IPS-18c (cell line): ENCODE measurements at regions not wholly inside any gene's neighbourhood (a gene's known extent, or its start where the extent isn't known, plus 50 kb on each side); places are given as distances from the start of the nearest gene placed in this dataset.

ENCODE experiments used
- H3K4me3 ChIP-seq: 2 replicates; pipeline ENCODE4 v1.7.0; 2013; ENCODE audit warnings: low read depth, mild to moderate bottlenecking, low read length, moderate library complexity; ENCODE audit not compliant: insufficient read depth
- H3K9me3 ChIP-seq: one replicate; pipeline ENCODE4 v1.6.1; 2013; ENCODE audit warnings: mild to moderate bottlenecking, low read length, moderate library complexity; ENCODE audit not compliant: control insufficient read depth, insufficient read depth

- Histone ChIP-seq H3K9me3 (no peaks in the 10 kb centered on the region), H3K4me3 (no peak overlapping the region)
These were observed 125.3 kb downstream of the SAMD9 start for GRCh38 chr7:92992483-92992882.

DNA sequence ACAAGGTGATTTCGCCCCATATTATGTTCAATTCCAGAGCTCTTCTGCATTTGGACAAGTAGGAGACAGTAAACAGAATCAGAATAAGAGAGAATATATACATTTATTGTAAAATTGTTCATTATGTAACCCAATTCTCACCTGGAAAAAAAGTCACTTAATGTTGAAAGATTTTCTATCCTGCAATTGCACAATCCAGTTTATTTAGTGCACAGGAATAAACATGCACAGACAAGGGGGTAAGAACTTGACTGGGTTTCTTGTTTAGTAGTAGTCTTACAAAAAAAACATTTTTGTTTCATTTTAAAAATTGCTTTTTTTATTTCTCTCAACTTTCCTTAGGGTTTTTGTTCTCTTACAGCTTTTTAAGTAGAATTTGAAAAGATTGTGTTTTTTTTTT, 126.6 kb downstream of the SAMD9 start:
- Histone ChIP-seq H3K9me3 (no peaks in the 10 kb centered on the region), H3K4me3 (no peak overlapping the region)

GRCh38 chr7:92988941-92989545, 128.7 kb downstream of the SAMD9 start:
- Histone ChIP-seq H3K9me3 (no peaks in the 10 kb centered on the region), H3K4me3 (no peak overlapping the region)

- Histone ChIP-seq H3K4me3 (no peak overlapping the region), H3K9me3 (no peaks in the 10 kb centered on the region)
These were observed 129.7 kb downstream of the SAMD9 start for GRCh38 chr7:92988051-92988450.

DNA sequence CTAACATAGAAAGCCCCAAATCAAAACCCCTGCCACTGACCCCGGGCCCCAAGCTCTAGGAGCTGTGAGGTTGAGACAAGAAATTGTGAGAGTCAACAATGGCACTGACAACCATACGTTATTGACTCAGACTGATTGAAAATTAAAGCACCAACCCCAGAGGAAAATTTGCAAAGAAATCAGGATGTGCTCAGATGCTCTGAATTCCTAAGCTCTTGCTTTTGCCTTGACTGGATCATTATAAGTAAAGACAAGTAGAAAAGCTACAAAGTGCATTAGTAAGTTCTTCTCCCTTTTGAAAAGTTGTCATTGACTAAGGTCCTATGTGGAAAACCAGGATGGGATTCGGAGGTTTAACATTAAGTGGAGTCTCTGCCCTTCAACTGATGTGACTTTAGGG, 130.2 kb downstream of the SAMD9 start:
- Histone ChIP-seq H3K4me3 (no peak overlapping the region), H3K9me3 (no peaks in the 10 kb centered on the region)

DNA sequence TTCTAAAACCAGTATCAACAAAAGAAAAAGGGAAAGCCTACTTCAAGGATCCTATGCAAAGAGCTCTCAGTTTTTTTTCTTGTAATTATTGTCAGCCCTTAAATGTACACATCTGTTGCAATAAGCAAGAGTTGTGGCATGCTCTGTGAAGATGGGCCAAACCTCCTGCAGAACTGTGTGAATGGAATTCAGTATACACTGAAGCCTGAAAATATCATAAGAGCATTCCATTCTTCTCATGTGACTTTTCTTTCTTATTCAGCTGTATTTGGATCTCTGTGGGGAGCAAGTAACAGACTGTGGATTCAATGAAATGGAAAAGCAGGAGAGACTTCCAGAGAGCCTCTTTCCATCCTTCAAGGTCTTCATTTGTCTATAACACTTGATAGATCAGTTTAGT, 130.7 kb downstream of the SAMD9 start:
- H3K4me3 ChIP-seq = no peak overlapping the region
- H3K9me3 ChIP-seq = no peaks in the 10 kb centered on the region

DNA sequence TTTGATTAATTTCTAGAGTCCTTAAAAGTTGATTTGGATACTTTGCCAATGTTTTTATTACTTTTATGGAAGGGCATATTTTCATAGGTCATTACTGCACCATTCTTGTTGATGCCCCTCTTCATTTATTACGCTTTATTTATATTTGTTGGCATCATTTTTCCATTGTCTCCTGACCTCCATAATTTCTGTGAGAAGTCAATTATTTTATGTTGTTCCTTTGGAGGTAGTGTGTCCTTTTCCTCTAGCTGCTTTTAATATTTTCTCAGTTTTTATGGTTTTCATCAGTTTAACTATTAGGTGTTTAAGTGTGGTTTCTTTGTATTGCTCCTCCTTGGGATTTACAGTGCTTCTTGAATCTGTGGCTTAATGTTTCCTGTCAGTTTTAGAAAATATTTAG, 134.9 kb downstream of the SAMD9 start:
- H3K9me3 ChIP-seq = no peaks in the 10 kb centered on the region
- H3K4me3 ChIP-seq = no peak overlapping the region

DNA sequence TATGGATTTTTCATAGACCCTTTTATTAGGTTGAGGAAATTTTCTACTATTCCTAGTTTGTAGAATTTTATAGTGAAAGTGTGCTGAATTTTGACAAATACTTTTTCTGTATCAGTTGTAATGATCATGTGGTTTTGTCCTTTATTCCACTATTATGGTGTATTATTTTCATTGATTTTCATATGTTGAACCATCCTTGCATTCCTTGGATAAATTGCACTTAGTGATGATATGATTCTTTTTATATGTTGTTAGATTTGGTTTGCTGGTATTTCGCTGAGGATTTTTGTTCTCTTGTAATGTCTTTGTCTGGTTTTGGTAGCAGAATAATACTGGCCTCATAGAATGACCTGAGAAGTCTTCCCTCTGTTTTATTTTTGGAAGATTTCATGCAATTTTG, 140.6 kb upstream of the CDK6 start:
- no peak overlapping the region for H3K4me3 ChIP-seq
- no peaks in the 10 kb centered on the region for H3K9me3 ChIP-seq

DNA sequence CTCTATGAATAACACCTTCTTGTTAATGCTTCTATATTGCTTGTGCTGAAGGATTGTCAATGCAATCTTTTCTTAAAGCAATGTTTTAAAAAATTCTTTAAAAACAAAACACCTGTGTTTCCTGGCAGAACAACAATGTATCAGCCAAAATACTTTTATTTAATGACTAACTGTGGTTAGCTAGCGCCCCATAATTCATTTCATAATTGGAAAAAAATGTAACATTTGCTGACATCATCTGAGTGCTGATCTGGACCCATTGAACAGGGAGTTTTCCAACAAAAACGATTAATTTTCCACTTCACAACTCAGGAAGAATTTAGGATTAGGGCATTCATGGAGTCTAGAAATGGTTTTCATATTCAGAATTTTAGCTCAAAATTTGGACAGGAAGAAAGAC, 137.6 kb upstream of the CDK6 start:
- Histone ChIP-seq H3K9me3 (no peaks in the 10 kb centered on the region), H3K4me3 (no peak overlapping the region)

DNA sequence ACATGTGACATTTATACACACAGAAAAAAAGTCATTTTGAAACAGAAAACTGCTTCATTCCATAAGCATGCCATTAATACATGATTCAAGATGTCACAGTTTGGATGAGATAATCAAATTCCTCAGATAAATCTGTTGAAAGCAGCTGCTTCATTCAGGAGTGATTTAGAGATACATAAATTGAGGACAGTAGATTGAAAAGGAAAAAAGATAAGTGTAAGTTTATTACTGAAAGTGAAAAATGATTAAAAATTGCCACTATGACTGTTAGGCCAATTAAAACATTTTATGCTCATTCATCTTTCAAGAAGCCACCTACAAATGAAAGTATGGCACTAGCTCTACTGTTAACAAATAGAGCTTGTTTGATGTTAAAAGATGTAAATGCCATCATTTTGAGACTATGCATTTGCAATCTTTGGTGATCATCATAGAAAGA, 136.9 kb upstream of the CDK6 start:
- H3K9me3 ChIP-seq = no peaks in the 10 kb centered on the region
- H3K4me3 ChIP-seq = no peak overlapping the region

GRCh38 chr7:92972441-92972840, 136.1 kb upstream of the CDK6 start:
- Histone ChIP-seq H3K9me3 (no peaks in the 10 kb centered on the region), H3K4me3 (no peak overlapping the region)

DNA sequence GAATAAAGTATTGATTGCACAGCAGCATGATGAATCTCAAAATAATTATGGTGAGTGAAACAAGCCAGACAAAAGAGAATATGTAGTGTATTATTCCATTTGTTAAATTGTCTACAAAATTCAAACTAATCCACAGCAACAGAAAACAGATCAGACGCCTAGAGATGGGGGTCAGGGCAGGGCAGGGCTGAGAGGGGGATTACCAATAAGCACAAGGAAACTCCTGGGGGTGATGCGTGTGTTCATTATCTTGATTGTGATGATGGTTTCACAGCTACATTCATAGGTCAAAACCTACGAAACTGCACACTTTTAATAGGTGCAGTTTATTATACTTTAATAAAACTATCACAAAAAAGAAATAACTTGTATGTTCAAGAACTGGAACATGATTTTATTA, 132.7 kb upstream of the CDK6 start:
- Histone ChIP-seq H3K9me3 (no peaks in the 10 kb centered on the region), H3K4me3 (no peak overlapping the region)

- no peaks in the 10 kb centered on the region for H3K9me3 ChIP-seq
- H3K4me3 ChIP-seq = no peak overlapping the region
These were observed 132.1 kb upstream of the CDK6 start for GRCh38 chr7:92968502-92968901.

- no peak overlapping the region for H3K4me3 ChIP-seq
- H3K9me3 ChIP-seq = no peaks in the 10 kb centered on the region
These were observed 130.9 kb upstream of the CDK6 start for GRCh38 chr7:92967238-92967637.

DNA sequence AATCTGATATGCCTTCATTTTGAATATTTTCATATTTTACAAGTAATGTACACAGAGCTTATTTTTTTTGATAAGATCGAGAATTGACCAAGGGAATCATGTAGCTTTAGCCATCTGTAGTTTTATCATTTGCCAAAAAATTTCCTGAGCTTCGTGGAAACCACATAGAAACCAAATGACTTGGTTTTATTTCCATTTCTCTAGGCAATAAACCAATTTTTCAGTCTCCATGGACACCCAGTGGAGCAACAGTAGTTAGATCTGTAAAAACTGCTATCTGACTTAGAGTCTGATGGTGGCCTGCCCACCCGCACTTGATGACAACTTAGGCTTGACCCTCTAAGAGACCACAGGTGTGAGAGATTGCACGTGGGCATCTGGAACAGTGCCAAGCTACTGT, 127.8 kb upstream of the CDK6 start:
- Histone ChIP-seq H3K4me3 (no peak overlapping the region), H3K9me3 (no peaks in the 10 kb centered on the region)

DNA sequence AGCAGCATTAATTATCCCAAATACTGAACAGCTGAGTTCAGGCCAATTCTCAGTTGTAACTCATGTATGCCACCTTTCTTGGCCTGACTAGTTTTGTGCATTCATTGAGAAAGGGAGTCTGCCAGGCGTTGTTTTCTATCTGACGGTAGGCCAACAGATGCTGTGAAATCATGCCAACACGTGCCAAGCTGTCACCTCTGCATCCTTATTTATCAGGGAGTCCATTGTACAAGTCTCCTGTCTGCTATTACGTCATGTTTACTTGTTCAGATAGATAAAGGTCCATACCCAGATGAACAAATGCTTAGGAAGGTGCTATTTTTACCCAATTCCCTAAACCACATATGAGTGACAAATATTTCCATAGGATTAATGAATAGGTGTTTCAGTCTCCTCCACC, 127.2 kb upstream of the CDK6 start:
- H3K4me3 ChIP-seq = no peak overlapping the region
- no peaks in the 10 kb centered on the region for H3K9me3 ChIP-seq

- Histone ChIP-seq H3K9me3 (no peaks in the 10 kb centered on the region), H3K4me3 (no peak overlapping the region)
These were observed 125.6 kb upstream of the CDK6 start for GRCh38 chr7:92961961-92962360.

DNA sequence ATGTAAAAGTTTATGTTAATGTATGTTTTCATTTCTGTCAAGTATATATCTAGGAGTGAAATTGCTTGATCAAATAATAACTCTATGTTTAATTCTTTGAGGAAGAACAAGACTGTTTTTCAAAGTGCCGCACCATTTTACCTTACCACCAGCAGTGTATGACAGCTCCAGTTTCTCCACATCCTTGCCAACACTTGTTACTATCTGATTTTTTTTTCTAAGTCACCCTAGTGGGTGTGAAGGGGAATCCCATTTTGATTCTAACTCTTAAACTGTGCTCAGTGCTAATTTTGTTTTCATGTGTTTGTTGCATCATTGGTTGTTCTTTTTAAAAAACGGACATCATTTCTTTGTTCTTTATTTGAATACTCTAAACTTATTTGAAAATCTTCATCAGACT, 120.2 kb upstream of the CDK6 start:
- H3K9me3 ChIP-seq = no peaks in the 10 kb centered on the region
- H3K4me3 ChIP-seq = no peak overlapping the region

- no peak overlapping the region for H3K4me3 ChIP-seq
- H3K9me3 ChIP-seq = no peaks in the 10 kb centered on the region
These were observed 118.7 kb upstream of the CDK6 start for GRCh38 chr7:92955081-92955480.
